HepG2 (cell line): ENCODE measurements at regions not wholly inside any gene's neighbourhood (a gene's known extent, or its start where the extent isn't known, plus 50 kb on each side); places are given as distances from the start of the nearest gene placed in this dataset.

ENCODE experiments used
- ATAC-seq: fragments of 200-7000 bp; cut with Tn5 transposase; 3 replicates; pipeline ENCODE4 v1.9.1; 2020; ENCODE audit warnings: mild to moderate bottlenecking, moderate library complexity
- BruUV-seq: library from RNA; stranded (reverse); fragments of 400-500 nt; replicated peaks from 2 replicates; lab custom pipeline; 2021; lab: Mats Ljungman, UMichigan
- CTCF ChIA-PET: fragments of 300-600 bp; formaldehyde crosslinking; extraction: SDS; loops from one replicate; lab custom pipeline; 2021; ENCODE audit warnings: low total read pairs, inconsistent platforms, low intra/inter-chr PET ratio; lab: Yijun Ruan, JAX
- POLR2A ChIA-PET: fragments of 350-600 bp; sonication (Branson Sonifier 250); formaldehyde crosslinking; loops from one replicate; lab custom pipeline; 2020; ENCODE audit warnings: antibody characterized with exemption, inconsistent platforms; lab: Yijun Ruan, JAX
- DNase-seq: peaks from one replicate; pipeline ENCODE4 v3.0.0-alpha.2; 2015; ENCODE audit warnings: low spot score
- FAIRE-seq: peaks from 3 replicates; lab custom pipeline; 2011; peaks lifted over from hg19 to GRCh38; lab: Jason Lieb, UNC
- H2AFZ ChIP-seq: one replicate; pipeline ENCODE4 v1.6.1; 2011; ENCODE audit warnings: low read length, inconsistent platforms
- H3K27ac ChIP-seq: fragments of 300-600 bp; 3 replicates; pipeline ENCODE4 v1.8.0; 2011; ENCODE audit warnings: mixed run types, mild to moderate bottlenecking, mixed read lengths, low read length, inconsistent platforms; ENCODE audit not compliant: insufficient read depth; ENCODE audit errors: extremely low read length
- H3K27me3 ChIP-seq, 2 experiments: fragments of 200-600 bp in 1 of 2; 2 replicates in 1 of 2; 3 replicates in 1 of 2; pipeline versions ENCODE4 v1.6.0 to v1.8.0; 2011; ENCODE audit warnings: low read length in 2 of 2, mild to moderate bottlenecking in 2 of 2, moderate library complexity in 2 of 2, inconsistent platforms in 1 of 2; ENCODE audit not compliant: insufficient read depth in 2 of 2, control insufficient read depth in 1 of 2
- H3K36me3 ChIP-seq, 2 experiments: fragments of 200-600 bp in 1 of 2; replicated peaks in 1 of 2; 2 replicates in 1 of 2; 3 replicates in 1 of 2; pipeline versions ENCODE4 v1.5.1 to v1.8.0; 2011; ENCODE audit warnings: low read length in 2 of 2, inconsistent platforms in 1 of 2; ENCODE audit not compliant: insufficient read depth in 2 of 2, control insufficient read depth in 1 of 2
- H3K4me1 ChIP-seq: 2 replicates; pipeline ENCODE4 v1.5.1; 2012; ENCODE audit warnings: low read length, inconsistent platforms; ENCODE audit not compliant: insufficient read depth
- H3K4me2 ChIP-seq: 2 replicates; pipeline ENCODE4 v1.6.0; 2011; ENCODE audit warnings: low read depth, low read length, inconsistent platforms
- H3K4me3 ChIP-seq, 3 experiments: fragments of 200-600 bp in 1 of 3; sonication (generic), shearing (Covaris generic) in 1 of 3; replicated peaks in 1 of 3; 2 replicates each; pipeline ENCODE4 v1.5.1; 2011 to 2016; ENCODE audit warnings: low read length in 3 of 3, inconsistent platforms in 2 of 3, low read depth in 2 of 3, mild to moderate bottlenecking in 2 of 3, control low read depth in 1 of 3, mixed read lengths in 1 of 3; ENCODE audit not compliant: insufficient read depth in 1 of 3
- H3K79me2 ChIP-seq: one replicate; pipeline ENCODE4 v1.6.1; 2011; ENCODE audit warnings: low read length, inconsistent platforms; ENCODE audit not compliant: insufficient read depth
- H3K9ac ChIP-seq: 2 replicates; pipeline ENCODE4 v1.6.0; 2011; ENCODE audit warnings: mild to moderate bottlenecking, low read depth, low read length, inconsistent platforms; ENCODE audit not compliant: insufficient read depth
- H3K9me3 ChIP-seq: 2 replicates; pipeline ENCODE4 v1.5.1; 2012; ENCODE audit warnings: mild to moderate bottlenecking, low read length
- H4K20me1 ChIP-seq: 2 replicates; pipeline ENCODE4 v1.6.0; 2011; ENCODE audit warnings: inconsistent platforms, mild to moderate bottlenecking, low read length, moderate library complexity; ENCODE audit not compliant: insufficient read depth
- CAMTA2 ChIP-seq: sonication (generic); formaldehyde crosslinking; IDR thresholded peaks from 2 replicates; pipeline ENCODE4 v1.4.0; 2020; ENCODE audit warnings: mild to moderate bottlenecking, missing genetic modification reagents, borderline replicate concordance
- CCDC6 ChIP-seq: sonication (generic); formaldehyde crosslinking; IDR thresholded peaks from 2 replicates; pipeline ENCODE4 v1.8.1; 2022; ENCODE audit warnings: mild to moderate bottlenecking, missing genetic modification reagents, moderate library complexity
- CSRNP2 ChIP-seq: sonication (generic); formaldehyde crosslinking; conservative IDR thresholded peaks from 2 replicates; pipeline ENCODE4 v1.8.0; 2022; ENCODE audit warnings: low read depth, missing genetic modification reagents
- GPBP1L1 ChIP-seq: sonication (generic); formaldehyde crosslinking; IDR thresholded peaks from 2 replicates; pipeline ENCODE4 v1.5.0; 2020; ENCODE audit warnings: mild to moderate bottlenecking, missing genetic modification reagents
- MTA3 ChIP-seq: sonication (generic); formaldehyde crosslinking; IDR thresholded peaks from 2 replicates; pipeline ENCODE4 v1.4.0; 2020; ENCODE audit warnings: missing genetic modification reagents
- REXO4 ChIP-seq: sonication (generic); formaldehyde crosslinking; IDR thresholded peaks from 2 replicates; pipeline ENCODE4 v1.8.0; 2022; ENCODE audit warnings: missing genetic modification reagents, mild to moderate bottlenecking, borderline replicate concordance
- SP140L ChIP-seq: sonication (generic); formaldehyde crosslinking; IDR thresholded peaks from 2 replicates; pipeline ENCODE4 v1.4.0; 2020; ENCODE audit warnings: missing genetic modification reagents, borderline replicate concordance
- TSC22D2 ChIP-seq: sonication (generic); formaldehyde crosslinking; IDR thresholded peaks from 2 replicates; pipeline ENCODE4 v1.5.1; 2020; ENCODE audit warnings: missing genetic modification reagents, mild to moderate bottlenecking, borderline replicate concordance
- ZBTB39 ChIP-seq: sonication (generic); formaldehyde crosslinking; IDR thresholded peaks from 2 replicates; pipeline ENCODE4 v1.5.0; 2020; ENCODE audit warnings: missing genetic modification reagents
- ZNF326 ChIP-seq: sonication (generic); formaldehyde crosslinking; IDR thresholded peaks from 2 replicates; pipeline ENCODE4 v1.4.0; 2020; ENCODE audit warnings: missing genetic modification reagents, borderline replicate concordance
- ZNF687 ChIP-seq: sonication (generic); formaldehyde crosslinking; IDR thresholded peaks from 2 replicates; pipeline ENCODE4 v1.5.1; 2020; ENCODE audit warnings: mild to moderate bottlenecking, missing genetic modification reagents, moderate library complexity
- WGBS: methylation state at CpG from one replicate; pipeline ENCODE4 v1.1.6; 2017; ENCODE audit warnings: low lambda C conversion rate; 5-methylcytosine and 5-hydroxymethylcytosine counted together
- in situ Hi-C: cut with HindIII; loops from 2 replicates; pipeline ENCODE4 v1.10.0; 2017; ENCODE audit warnings: low pct_unique_long_range_greater_than_20kb; ENCODE audit not compliant: extremely low pct_ligation_motif_present
- intact Hi-C: fragments of 100-400 bp; cut with micrococcal nuclease; formaldehyde crosslinking; loops from one replicate; pipeline ENCODE4 v1.10.0; 2022; ENCODE audit not compliant: unreplicated experiment

- H3K4me2 ChIP-seq: no peak overlapping the region
- FAIRE-seq: no peak
- H3K4me1 ChIP-seq: no peaks in the 10 kb centered on the region
- H3K27ac ChIP-seq: no peak overlapping the region
- H3K79me2 ChIP-seq: no peaks in the 10 kb centered on the region
- BruUV-seq: no TSS peak
- WGBS: 23% methylated on average over 20 of the region's 21 CpGs
- H3K36me3 ChIP-seq: no peaks in the 10 kb centered on the region
- in situ Hi-C loops (no loop called here), intact Hi-C loops (no loop called here)
- no peak overlapping the region for H3K9ac ChIP-seq
- no peaks in the 10 kb centered on the region for H3K9me3 ChIP-seq
- CTCF ChIA-PET: no interaction called here
- no peak overlapping the region for H3K4me3 ChIP-seq
- H3K27me3 ChIP-seq: peaks cover 3 to 48% of the 10 kb centered on the region in 2 experiments; a peak in 4 of 5 replicates
- H4K20me1 ChIP-seq: no peaks in the 10 kb centered on the region
- no peak overlapping the region for H2AFZ ChIP-seq
- ATAC-seq: peak; percentile 19; the same call in 2 of the 3 replicates
- POLR2A ChIA-PET: no interaction called here
- DNase-seq: no peak
- TF ChIP-seq TSC22D2 (no peak), SP140L (CRISPR knock-in tag) (no peak), GPBP1L1 (CRISPR knock-in tag) (no peak), ZNF326 (no peak), ZBTB39 (no peak), CCDC6 (CRISPR knock-in tag) (no peak), REXO4 (no peak), CAMTA2 (CRISPR knock-in tag) (no peak), CSRNP2 (no peak), MTA3 (CRISPR knock-in tag) (no peak), ZNF687 (CRISPR knock-in tag) (no peak)
Observed at GRCh38 chr3:14343338-14344112, 58.9 kb upstream of the SLC6A6 start.
